ENCODE measurements at regions not wholly inside any gene's neighbourhood (a gene's known extent, or its start where the extent isn't known, plus 50 kb on each side); places are given as distances from the start of the nearest gene placed in this dataset.

GRCh38 chr10:94069884-94070283 is 76.2 kb downstream of the PLCE1 start:
- ChIA-PET POLR2A (ENCODE audit: low non-redundant PET) (no interaction called here), CTCF (interaction anchor here (0.5 to 0.6 kb wide), 2 partner anchors 132 to 195 kb away, joined by 3 read pairs; no protein-coding TSS in a partner anchor)
- H3K27ac ChIP-seq: no peak overlapping the region
- no peak for TF ChIP-seq CTCF (conservative IDR thresholded peaks at IDR 0.05; ENCODE audit: low read depth)
- DNase-seq (ENCODE audit: low spot score): no peak

- no peak for TF ChIP-seq CTCF (conservative IDR thresholded peaks at IDR 0.05; ENCODE audit: low read depth)
- POLR2A ChIA-PET (ENCODE audit: low non-redundant PET): no interaction called here
- DNase-seq (ENCODE audit: low spot score): no peak
- CTCF ChIA-PET: no interaction called here
- no peak overlapping the region for H3K27ac ChIP-seq
Observed at GRCh38 chr10:94074462-94074861, 80.7 kb downstream of the PLCE1 start.

- TF ChIP-seq CTCF (conservative IDR thresholded peaks at IDR 0.05; ENCODE audit: low read depth): no peak
- POLR2A ChIA-PET (ENCODE audit: low non-redundant PET): no interaction called here
- no peak overlapping the region for H3K27ac ChIP-seq
- CTCF ChIA-PET: no interaction called here
- DNase-seq (ENCODE audit: low spot score): no peak
Observed at GRCh38 chr10:94075506-94075905, 81.8 kb downstream of the PLCE1 start.

GRCh38 chr10:94076325-94076841 is 82.7 kb downstream of the PLCE1 start:
- DNase-seq (ENCODE audit: low spot score): no peak

GRCh38 chr10:94077042-94077441 is 83.3 kb downstream of the PLCE1 start:
- no peak overlapping the region for H3K27ac ChIP-seq
- CTCF ChIA-PET: interaction anchor here (1.4 kb wide), 1 partner anchor 9 kb away, joined by 5 read pairs; no protein-coding TSS in a partner anchor
- DNase-seq (ENCODE audit: low spot score): no peak
- TF ChIP-seq CTCF (conservative IDR thresholded peaks at IDR 0.05; ENCODE audit: low read depth): no peak
- POLR2A ChIA-PET (ENCODE audit: low non-redundant PET): no interaction called here

More at GRCh38 chr10:94076325-94076841, 82.7 kb downstream of the PLCE1 start:
- POLR2A ChIA-PET (ENCODE audit: low non-redundant PET): no interaction called here
- TF ChIP-seq CTCF (conservative IDR thresholded peaks at IDR 0.05; ENCODE audit: low read depth): 0 out of 2 replicates have a peak, but pooled peaks have one; percentile 12
- CTCF ChIA-PET: interaction anchor here (0.8 to 1.4 kb wide), 3 partner anchors 10 to 368 kb away, joined by 3 to 5 read pairs (median 3); no protein-coding TSS in a partner anchor
- H3K27ac ChIP-seq: no peak overlapping the region

- no peak for TF ChIP-seq CTCF (conservative IDR thresholded peaks at IDR 0.05; ENCODE audit: low read depth)
- ChIA-PET CTCF (interaction anchor here (0.6 kb wide), 1 partner anchor 253 kb away, joined by 4 read pairs; no protein-coding TSS in a partner anchor), POLR2A (ENCODE audit: low non-redundant PET) (no interaction called here)
- H3K27ac ChIP-seq: no peak overlapping the region
- no peak for DNase-seq (ENCODE audit: low spot score)
Observed at GRCh38 chr10:94080108-94080507, 86.4 kb downstream of the PLCE1 start.

All from RWPE1 (cell line).